HFFc6 (cell line): ENCODE measurements at regions not wholly inside any gene's neighbourhood (a gene's known extent, or its start where the extent isn't known, plus 50 kb on each side); places are given as distances from the start of the nearest gene placed in this dataset.

ENCODE experiments used
- DNase-seq: peaks from one replicate; pipeline ENCODE4 v3.0.0-alpha.2; 2018
- H3K27ac Mint-ChIP-seq: 2 replicates; pipeline ENCODE4 v1.8.0; 2020; ENCODE audit warnings: mild to moderate bottlenecking, mixed read lengths
- H3K27me3 Mint-ChIP-seq: 2 replicates; pipeline ENCODE4 v1.8.0; 2021; ENCODE audit warnings: mild to moderate bottlenecking, moderate library complexity, mixed read lengths; ENCODE audit not compliant: insufficient read depth
- H3K36me3 Mint-ChIP-seq: 2 replicates; pipeline ENCODE4 v1.8.0; 2021; ENCODE audit warnings: low read depth, mixed read lengths
- H3K4me1 Mint-ChIP-seq: 2 replicates; pipeline ENCODE4 v1.8.0; 2020; ENCODE audit warnings: low read depth, mixed read lengths
- H3K4me3 Mint-ChIP-seq: 2 replicates; pipeline ENCODE4 v1.8.0; 2020; ENCODE audit warnings: mild to moderate bottlenecking, moderate library complexity, mixed read lengths
- H3K9me3 Mint-ChIP-seq: 2 replicates; pipeline ENCODE4 v1.8.0; 2020; ENCODE audit warnings: mild to moderate bottlenecking, mixed read lengths
- CTCF ChIP-seq: fragments of 200-600 bp; sonication (generic); IDR thresholded peaks from 2 replicates; pipeline ENCODE4 v1.5.0; 2021; ENCODE audit warnings: antibody characterized with exemption, mild to moderate bottlenecking

GRCh38 chr2:34115076-34115475, 516.0 kb upstream of the FAM98A start:
- H3K4me3 Mint-ChIP-seq, result no peak overlapping the region
- no peak overlapping the region for H3K27ac Mint-ChIP-seq
- H3K36me3 Mint-ChIP-seq, result no peaks in the 10 kb centered on the region
- H3K4me1 Mint-ChIP-seq, result no peaks in the 10 kb centered on the region
- DNase-seq, result no peak
- H3K9me3 Mint-ChIP-seq, result no peaks in the 10 kb centered on the region
- H3K27me3 Mint-ChIP-seq, result no peaks in the 10 kb centered on the region
- no peak for TF ChIP-seq CTCF

GRCh38 chr2:34112161-34112560, 513.1 kb upstream of the FAM98A start:
- TF ChIP-seq CTCF, result no peak
- no peaks in the 10 kb centered on the region for H3K4me1 Mint-ChIP-seq
- no peaks in the 10 kb centered on the region for H3K9me3 Mint-ChIP-seq
- H3K27me3 Mint-ChIP-seq, result no peaks in the 10 kb centered on the region; the same call in 1 of the 2 replicates
- no peaks in the 10 kb centered on the region for H3K36me3 Mint-ChIP-seq
- no peak for DNase-seq
- H3K4me3 Mint-ChIP-seq, result no peak overlapping the region
- no peak overlapping the region for H3K27ac Mint-ChIP-seq

- TF ChIP-seq CTCF, result no peak
- H3K27ac Mint-ChIP-seq, result no peak overlapping the region
- no peaks in the 10 kb centered on the region for H3K36me3 Mint-ChIP-seq
- no peaks in the 10 kb centered on the region; the same call in 1 of the 2 replicates for H3K27me3 Mint-ChIP-seq
- DNase-seq, result no peak
- no peaks in the 10 kb centered on the region for H3K9me3 Mint-ChIP-seq
- H3K4me3 Mint-ChIP-seq, result no peak overlapping the region
- H3K4me1 Mint-ChIP-seq, result peaks cover 14% of the 10 kb centered on the region
Measured at GRCh38 chr2:34110392-34110791, 511.3 kb upstream of the FAM98A start.

- Mint-ChIP-seq H3K27me3 (no peaks in the 10 kb centered on the region; the same call in 1 of the 2 replicates), H3K9me3 (no peaks in the 10 kb centered on the region), H3K4me3 (no peak overlapping the region), H3K27ac (no peak overlapping the region), H3K36me3 (no peaks in the 10 kb centered on the region), H3K4me1 (peaks cover 31% of the 10 kb centered on the region)
- DNase-seq, result no peak
- no peak for TF ChIP-seq CTCF
Measured at GRCh38 chr2:34107811-34108210, 508.7 kb upstream of the FAM98A start.

GRCh38 chr2:34105006-34105767, 506.1 kb upstream of the FAM98A start:
- DNase-seq, result peak; percentile 82
- no peak for TF ChIP-seq CTCF

More at GRCh38 chr2:34105006-34105767, 506.1 kb upstream of the FAM98A start:
- Mint-ChIP-seq H3K9me3 (no peaks in the 10 kb centered on the region), H3K4me1 (peaks cover 36% of the 10 kb centered on the region), H3K27ac (peak overlapping the region; percentile 69), H3K27me3 (no peaks in the 10 kb centered on the region; the same call in 1 of the 2 replicates), H3K36me3 (no peaks in the 10 kb centered on the region), H3K4me3 (peak overlapping the region; percentile 62)
